K562 (cell line): ENCODE measurements at regions not wholly inside any gene's neighbourhood (a gene's known extent, or its start where the extent isn't known, plus 50 kb on each side); places are given as distances from the start of the nearest gene placed in this dataset.

Experiments
- ATAC-seq: fragments of 200-7000 bp; cut with Tn5 transposase; 3 replicates; pipeline ENCODE4 v1.9.1; 2020; ENCODE audit warnings: moderate library complexity
- BruUV-seq: library from RNA; stranded (reverse); fragments of 400-500 nt; replicated peaks from 2 replicates; lab custom pipeline; 2021; lab: Mats Ljungman, UMichigan
- CTCF ChIA-PET: fragments of 300-600 bp; formaldehyde crosslinking; extraction: SDS; loops from one replicate; lab custom pipeline; 2021; ENCODE audit warnings: low intra/inter-chr PET ratio; lab: Yijun Ruan, JAX
- POLR2A ChIA-PET: fragments of 300-600, 350-650 bp; sonication (Branson Sonifier 250); formaldehyde crosslinking; extraction: SDS; loops from one replicate; lab custom pipeline; 2021; ENCODE audit warnings: antibody characterized with exemption, inconsistent platforms; lab: Yijun Ruan, JAX
- DNase-seq, 4 experiments: peaks; one replicate each; pipeline versions ENCODE4 v3.0.0 to v3.0.0-alpha.2; 2011 to 2018; ENCODE audit warnings: low spot score in 3 of 4, mixed read lengths in 3 of 4; ENCODE audit errors: extremely low read depth in 1 of 4
- FAIRE-seq: peaks from 2 replicates; lab custom pipeline; 2011; peaks lifted over from hg19 to GRCh38; lab: Jason Lieb, UNC
- H2AFZ ChIP-seq: 2 replicates; pipeline ENCODE4 v1.6.0; 2011; ENCODE audit warnings: low read depth, low read length, control low read depth, inconsistent platforms
- H3K27ac ChIP-seq: fragments of 200-600 bp; 3 replicates; pipeline ENCODE4 v1.8.0; 2011; ENCODE audit warnings: low read depth, mild to moderate bottlenecking, control low read depth, inconsistent platforms, low read length, moderate library complexity, mixed read lengths; ENCODE audit errors: extremely low read depth
- H3K27me3 ChIP-seq, 2 experiments: fragments of 300-600 bp in 1 of 2; 2 replicates in 1 of 2; 3 replicates in 1 of 2; pipeline versions ENCODE4 v1.6.0 to v1.8.0; 2011; ENCODE audit warnings: inconsistent platforms in 2 of 2, low read length in 2 of 2, mild to moderate bottlenecking in 1 of 2, mixed read lengths in 1 of 2, moderate library complexity in 1 of 2; ENCODE audit not compliant: control insufficient read depth in 2 of 2, insufficient read depth in 2 of 2
- H3K36me3 ChIP-seq: fragments of 300-600 bp; 3 replicates; pipeline ENCODE4 v1.8.0; 2011; ENCODE audit warnings: mild to moderate bottlenecking, low read length, inconsistent platforms; ENCODE audit not compliant: control insufficient read depth, insufficient read depth
- H3K4me1 ChIP-seq, 2 experiments: fragments of 200-600 bp in 1 of 2; replicated peaks in 1 of 2; 2 replicates in 1 of 2; 3 replicates in 1 of 2; pipeline versions ENCODE4 v1.5.1 to v1.8.0; 2011; ENCODE audit warnings: inconsistent platforms in 2 of 2, low read length in 2 of 2, mild to moderate bottlenecking in 1 of 2, mixed read lengths in 1 of 2, moderate library complexity in 1 of 2; ENCODE audit not compliant: control insufficient read depth in 2 of 2, insufficient read depth in 2 of 2
- H3K4me2 ChIP-seq: 2 replicates; pipeline ENCODE4 v1.6.1; 2011; ENCODE audit warnings: low read length, control low read depth, inconsistent platforms, mixed read lengths; ENCODE audit not compliant: insufficient read depth
- H3K4me3 ChIP-seq: fragments of 200-600 bp; sonication (generic), shearing (Covaris generic); 2 replicates; pipeline ENCODE4 v1.5.1; 2016; ENCODE audit warnings: control low read depth, inconsistent platforms
- H3K79me2 ChIP-seq: fragments of 200-600 bp; 3 replicates; pipeline ENCODE4 v1.8.0; 2011; ENCODE audit warnings: low read length, inconsistent platforms; ENCODE audit not compliant: control insufficient read depth, insufficient read depth
- H3K9ac ChIP-seq, 2 experiments: 2 replicates each; pipeline versions ENCODE4 v1.6.0 to v1.6.1; 2011; ENCODE audit warnings: low read depth in 2 of 2, low read length in 2 of 2, control low read depth in 1 of 2, inconsistent platforms in 1 of 2, mild to moderate bottlenecking in 1 of 2, mixed read lengths in 1 of 2; ENCODE audit not compliant: insufficient read depth in 1 of 2
- H3K9me1 ChIP-seq: one replicate; pipeline ENCODE4 v1.6.0; 2011; ENCODE audit warnings: inconsistent platforms, mild to moderate bottlenecking, low read length, moderate library complexity; ENCODE audit not compliant: control insufficient read depth, insufficient read depth
- H3K9me3 ChIP-seq: replicated peaks from 2 replicates; pipeline ENCODE4 v1.5.1; 2011; ENCODE audit warnings: low read depth, low read length, inconsistent platforms; ENCODE audit not compliant: control insufficient read depth, insufficient read depth
- H4K20me1 ChIP-seq: replicated peaks from 2 replicates; pipeline ENCODE4 v1.6.1; 2011; ENCODE audit warnings: low read length, inconsistent platforms, mixed read lengths; ENCODE audit not compliant: control insufficient read depth, insufficient read depth
- ERF ChIP-seq: fragments of 450-650 bp; formaldehyde crosslinking; IDR thresholded peaks from 2 replicates; pipeline ENCODE4 v1.4.0; 2020; ENCODE audit warnings: mild to moderate bottlenecking, mixed read lengths
- KLF13 ChIP-seq: fragments of 450-650 bp; IDR thresholded peaks from 2 replicates; pipeline ENCODE4 v1.6.1; 2016; ENCODE audit warnings: missing genetic modification characterization, low read depth, mild to moderate bottlenecking, missing compliant biosample characterization, moderate library complexity, borderline replicate concordance
- MEIS2 ChIP-seq: fragments of 450-650 bp; IDR thresholded peaks from 2 replicates; pipeline ENCODE4 v1.6.1; 2014; ENCODE audit warnings: mild to moderate bottlenecking; ENCODE audit not compliant: partially characterized antibody
- MYBL2 ChIP-seq, 2 experiments: fragments of 450-650 bp in 1 of 2; sonication (generic) in 1 of 2; formaldehyde crosslinking in 1 of 2; IDR thresholded peaks; 2 replicates each; pipeline versions ENCODE4 v1.6.1 to v1.8.1; 2017 to 2022; ENCODE audit warnings: borderline replicate concordance in 1 of 2, inconsistent platforms in 1 of 2, low read depth in 1 of 2, mild to moderate bottlenecking in 1 of 2, missing genetic modification reagents in 1 of 2, moderate library complexity in 1 of 2
- POU5F1 ChIP-seq: fragments of 150-350 bp; IDR thresholded peaks from 2 replicates; pipeline ENCODE4 v1.6.1; 2014; ENCODE audit warnings: borderline replicate concordance, low read length, low read depth, mild to moderate bottlenecking; ENCODE audit not compliant: partially characterized antibody
- TAF1 ChIP-seq: IDR thresholded peaks from 2 replicates; pipeline ENCODE4 v1.6.1; 2011; ENCODE audit warnings: mild to moderate bottlenecking, low read length, moderate library complexity; ENCODE audit not compliant: insufficient read depth, control insufficient read depth, severe bottlenecking; ENCODE audit errors: extremely low read depth
- WGBS: fragments of 100-300 bp; shearing (Covaris generic); methylation state at CpG from one replicate; pipeline ENCODE4 v1.1.6; 2016; ENCODE audit warnings: low coverage, mixed read lengths; ENCODE audit not compliant: insufficient coverage; ENCODE audit errors: missing lambda C conversion rate; 5-methylcytosine and 5-hydroxymethylcytosine counted together
- in situ Hi-C: fragments of 300-500 bp; cut with MboI; formaldehyde crosslinking; loops from 4 replicates; pipeline ENCODE4 v1.15.0; 2018; ENCODE audit warnings: inconsistent platforms, mixed read lengths
- intact Hi-C: fragments of 100-400 bp; cut with micrococcal nuclease; formaldehyde crosslinking; loops from 2 replicates; pipeline ENCODE4 v1.14.2; 2022
- TF ChIP-seq, protein P1 (sequence below), 3 experiments: IDR thresholded peaks in 2 of 3; conservative IDR thresholded peaks in 1 of 3; 2 replicates each; pipeline ENCODE4 v1.5.1; 2011 to 2012; ENCODE audit warnings: low read length in 3 of 3, mild to moderate bottlenecking in 3 of 3, control low read depth in 2 of 3, improper control_type of control experiment in 1 of 3, inconsistent platforms in 1 of 3, low read depth in 1 of 3, mixed read lengths in 1 of 3, moderate library complexity in 1 of 3; ENCODE audit not compliant: insufficient read depth in 2 of 3

DNA sequence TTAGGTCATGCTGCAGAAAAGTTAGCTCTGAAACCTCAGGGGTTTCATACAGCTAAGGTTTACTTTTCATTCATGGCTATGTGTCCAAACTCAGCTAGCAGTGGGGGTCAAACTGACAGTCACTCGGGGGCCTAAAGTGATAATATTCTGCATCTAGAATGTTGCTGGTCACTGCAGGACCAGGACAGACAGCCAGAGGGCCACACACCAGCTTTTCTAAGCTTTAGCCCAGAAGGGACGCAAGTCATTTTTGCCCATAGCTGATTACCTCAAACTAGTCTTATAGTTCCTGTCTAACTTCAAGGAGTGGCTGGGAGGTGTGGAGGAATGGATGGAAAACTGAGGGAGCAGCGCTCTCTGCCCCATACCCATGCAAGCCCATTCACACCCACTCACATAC is 163.0 kb upstream of the NLRP1 start:
- DNase-seq (peak in 1 of 4 experiments; percentile 2), ATAC-seq (no peak), FAIRE-seq (no peak)
- H3K27ac ChIP-seq: no peak overlapping the region
- intact Hi-C loops: no loop called here
- CTCF ChIA-PET: no interaction called here
- H3K4me2 ChIP-seq: no peak overlapping the region
- no peak overlapping the region for H3K9ac ChIP-seq
- no peaks in the 10 kb centered on the region for H3K36me3 ChIP-seq
- no peaks in the 10 kb centered on the region for H3K79me2 ChIP-seq
- in situ Hi-C loops: no loop called here
- no peaks in the 10 kb centered on the region for H3K9me1 ChIP-seq
- no peaks in the 10 kb centered on the region for H4K20me1 ChIP-seq
- POLR2A ChIA-PET: no interaction called here
- H3K9me3 ChIP-seq: no peaks in the 10 kb centered on the region
- no peak overlapping the region for H3K4me3 ChIP-seq
- no peaks in the 10 kb centered on the region for H3K4me1 ChIP-seq
- H3K27me3 ChIP-seq: no peaks in the 10 kb centered on the region
- H2AFZ ChIP-seq: no peak overlapping the region
- no TSS peak for BruUV-seq
- no peak for TF ChIP-seq KLF13 (tag)
- TF ChIP-seq, protein P1, sequence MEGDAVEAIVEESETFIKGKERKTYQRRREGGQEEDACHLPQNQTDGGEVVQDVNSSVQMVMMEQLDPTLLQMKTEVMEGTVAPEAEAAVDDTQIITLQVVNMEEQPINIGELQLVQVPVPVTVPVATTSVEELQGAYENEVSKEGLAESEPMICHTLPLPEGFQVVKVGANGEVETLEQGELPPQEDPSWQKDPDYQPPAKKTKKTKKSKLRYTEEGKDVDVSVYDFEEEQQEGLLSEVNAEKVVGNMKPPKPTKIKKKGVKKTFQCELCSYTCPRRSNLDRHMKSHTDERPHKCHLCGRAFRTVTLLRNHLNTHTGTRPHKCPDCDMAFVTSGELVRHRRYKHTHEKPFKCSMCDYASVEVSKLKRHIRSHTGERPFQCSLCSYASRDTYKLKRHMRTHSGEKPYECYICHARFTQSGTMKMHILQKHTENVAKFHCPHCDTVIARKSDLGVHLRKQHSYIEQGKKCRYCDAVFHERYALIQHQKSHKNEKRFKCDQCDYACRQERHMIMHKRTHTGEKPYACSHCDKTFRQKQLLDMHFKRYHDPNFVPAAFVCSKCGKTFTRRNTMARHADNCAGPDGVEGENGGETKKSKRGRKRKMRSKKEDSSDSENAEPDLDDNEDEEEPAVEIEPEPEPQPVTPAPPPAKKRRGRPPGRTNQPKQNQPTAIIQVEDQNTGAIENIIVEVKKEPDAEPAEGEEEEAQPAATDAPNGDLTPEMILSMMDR (IDR thresholded peaks at IDR 0.05 in 2 of 3, conservative IDR thresholded peaks at IDR 0.05 in 1 of 3; ENCODE audit: insufficient read depth in 2 of 3, low read depth in 1 of 3, low read length in 3 of 3): peak in 1 of 3 experiments; percentile 22; a peak in 3 of 6 replicates
- WGBS: 0% methylated on average over 3 of the region's 3 CpGs

DNA sequence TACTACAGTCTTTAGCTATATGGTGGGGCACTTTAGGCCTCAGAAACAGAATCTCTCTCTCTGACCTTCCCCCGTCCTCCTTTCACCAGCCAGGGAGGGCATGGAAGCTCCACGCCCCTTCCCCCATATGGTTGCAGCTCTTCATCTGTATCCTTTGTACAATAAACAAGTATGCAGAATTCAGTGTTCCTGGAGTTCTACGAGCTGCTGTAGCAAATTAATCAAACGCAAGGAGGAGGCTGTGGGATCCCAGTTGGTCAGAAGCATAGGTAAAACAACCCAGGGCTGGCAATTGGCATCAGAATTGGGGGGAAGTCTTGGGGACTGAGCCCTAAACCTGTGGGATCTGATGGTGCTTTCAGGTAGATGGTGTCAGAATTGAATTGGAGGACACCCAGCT is 163.7 kb upstream of the NLRP1 start:
- ChIA-PET POLR2A (interaction anchor here (0.5 kb wide), 1 partner anchor 38 kb away, joined by 3 read pairs; no protein-coding TSS in a partner anchor), CTCF (no interaction called here)
- in situ Hi-C loops: no loop called here
- FAIRE-seq (no peak), ATAC-seq (no peak), DNase-seq (no peak)
- TF ChIP-seq TAF1 (no peak), MEIS2 (no peak), POU5F1 (no peak), MYBL2 (IDR thresholded peaks at IDR 0.05; ENCODE audit: low read depth) (no peak), MYBL2 (CRISPR knock-in tag; IDR thresholded peaks at IDR 0.05; ENCODE audit: borderline replicate concordance) (no peak), ERF (no peak)
- intact Hi-C loops: no loop called here
- H3K4me3 ChIP-seq: no peak overlapping the region
- no peak overlapping the region for H3K4me2 ChIP-seq
- H3K9me3 ChIP-seq: no peaks in the 10 kb centered on the region
- no peaks in the 10 kb centered on the region for H4K20me1 ChIP-seq
- 0% methylated on average over 4 of the region's 4 CpGs for WGBS
- H3K9me1 ChIP-seq: no peaks in the 10 kb centered on the region
- no peaks in the 10 kb centered on the region for H3K4me1 ChIP-seq
- no peaks in the 10 kb centered on the region for H3K36me3 ChIP-seq
- no peak overlapping the region for H3K9ac ChIP-seq
- no peak overlapping the region for H2AFZ ChIP-seq
- no peaks in the 10 kb centered on the region for H3K27me3 ChIP-seq
- no peaks in the 10 kb centered on the region for H3K79me2 ChIP-seq
- no peak overlapping the region for H3K27ac ChIP-seq
- no TSS peak for BruUV-seq
